ENCODE measurements at regions not wholly inside any gene's neighbourhood (a gene's known extent, or its start where the extent isn't known, plus 50 kb on each side); places are given as distances from the start of the nearest gene placed in this dataset.

DNA sequence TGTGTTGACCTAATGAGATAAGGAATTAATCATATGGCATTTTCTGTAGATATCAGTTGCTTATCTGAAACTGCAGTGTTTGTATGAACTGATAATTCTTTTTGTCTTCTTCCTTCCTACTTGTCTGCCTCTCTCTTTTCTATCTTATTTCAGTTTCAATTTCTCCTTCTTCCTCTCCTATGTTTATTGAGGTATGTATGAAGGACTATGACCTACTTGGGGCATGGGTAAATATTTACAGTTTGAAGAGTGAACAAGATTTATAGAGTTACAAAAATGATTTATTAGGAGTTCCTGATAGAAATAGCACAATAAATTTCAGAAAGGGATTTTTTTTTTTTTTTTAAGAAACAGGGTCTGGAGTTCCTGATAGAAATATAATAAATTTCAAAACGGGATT, 88.7 kb upstream of the MUCL1 start:
- TF ChIP-seq RAD21 (IDR thresholded peaks at IDR 0.05; ENCODE audit: low read depth) (no peak), EP300 (IDR thresholded peaks at IDR 0.05; ENCODE audit: borderline replicate concordance) (no peak), FOXM1 (IDR thresholded peaks at IDR 0.05; ENCODE audit: borderline replicate concordance, low read depth) (no peak), CREB1 (IDR thresholded peaks at IDR 0.05; ENCODE audit: low read depth) (no peak), YY1 (IDR thresholded peaks at IDR 0.05; ENCODE audit: low read depth) (no peak), TCF12 (IDR thresholded peaks at IDR 0.05; ENCODE audit: low read depth) (no peak), TAF1 (IDR thresholded peaks at IDR 0.05; ENCODE audit: low read depth) (no peak), EGR1 (IDR thresholded peaks at IDR 0.05) (no peak), TEAD4 (IDR thresholded peaks at IDR 0.05) (no peak)
- TF ChIP-seq, protein P1, sequence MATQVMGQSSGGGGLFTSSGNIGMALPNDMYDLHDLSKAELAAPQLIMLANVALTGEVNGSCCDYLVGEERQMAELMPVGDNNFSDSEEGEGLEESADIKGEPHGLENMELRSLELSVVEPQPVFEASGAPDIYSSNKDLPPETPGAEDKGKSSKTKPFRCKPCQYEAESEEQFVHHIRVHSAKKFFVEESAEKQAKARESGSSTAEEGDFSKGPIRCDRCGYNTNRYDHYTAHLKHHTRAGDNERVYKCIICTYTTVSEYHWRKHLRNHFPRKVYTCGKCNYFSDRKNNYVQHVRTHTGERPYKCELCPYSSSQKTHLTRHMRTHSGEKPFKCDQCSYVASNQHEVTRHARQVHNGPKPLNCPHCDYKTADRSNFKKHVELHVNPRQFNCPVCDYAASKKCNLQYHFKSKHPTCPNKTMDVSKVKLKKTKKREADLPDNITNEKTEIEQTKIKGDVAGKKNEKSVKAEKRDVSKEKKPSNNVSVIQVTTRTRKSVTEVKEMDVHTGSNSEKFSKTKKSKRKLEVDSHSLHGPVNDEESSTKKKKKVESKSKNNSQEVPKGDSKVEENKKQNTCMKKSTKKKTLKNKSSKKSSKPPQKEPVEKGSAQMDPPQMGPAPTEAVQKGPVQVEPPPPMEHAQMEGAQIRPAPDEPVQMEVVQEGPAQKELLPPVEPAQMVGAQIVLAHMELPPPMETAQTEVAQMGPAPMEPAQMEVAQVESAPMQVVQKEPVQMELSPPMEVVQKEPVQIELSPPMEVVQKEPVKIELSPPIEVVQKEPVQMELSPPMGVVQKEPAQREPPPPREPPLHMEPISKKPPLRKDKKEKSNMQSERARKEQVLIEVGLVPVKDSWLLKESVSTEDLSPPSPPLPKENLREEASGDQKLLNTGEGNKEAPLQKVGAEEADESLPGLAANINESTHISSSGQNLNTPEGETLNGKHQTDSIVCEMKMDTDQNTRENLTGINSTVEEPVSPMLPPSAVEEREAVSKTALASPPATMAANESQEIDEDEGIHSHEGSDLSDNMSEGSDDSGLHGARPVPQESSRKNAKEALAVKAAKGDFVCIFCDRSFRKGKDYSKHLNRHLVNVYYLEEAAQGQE (IDR thresholded peaks at IDR 0.05; ENCODE audit: low read depth), result no peak
- TF ChIP-seq, protein P2, sequence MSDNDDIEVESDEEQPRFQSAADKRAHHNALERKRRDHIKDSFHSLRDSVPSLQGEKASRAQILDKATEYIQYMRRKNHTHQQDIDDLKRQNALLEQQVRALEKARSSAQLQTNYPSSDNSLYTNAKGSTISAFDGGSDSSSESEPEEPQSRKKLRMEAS (IDR thresholded peaks at IDR 0.05), result no peak

All from Ishikawa (cell line).